Amniotic stem cell (primary cell): ENCODE measurements at regions not wholly inside any gene's neighbourhood (a gene's known extent, or its start where the extent isn't known, plus 50 kb on each side); places are given as distances from the start of the nearest gene placed in this dataset.

Experiments
- DNase-seq: peaks from one replicate; lab custom pipeline; 2025; lab: John Stamatoyannopoulos, UW

DNA sequence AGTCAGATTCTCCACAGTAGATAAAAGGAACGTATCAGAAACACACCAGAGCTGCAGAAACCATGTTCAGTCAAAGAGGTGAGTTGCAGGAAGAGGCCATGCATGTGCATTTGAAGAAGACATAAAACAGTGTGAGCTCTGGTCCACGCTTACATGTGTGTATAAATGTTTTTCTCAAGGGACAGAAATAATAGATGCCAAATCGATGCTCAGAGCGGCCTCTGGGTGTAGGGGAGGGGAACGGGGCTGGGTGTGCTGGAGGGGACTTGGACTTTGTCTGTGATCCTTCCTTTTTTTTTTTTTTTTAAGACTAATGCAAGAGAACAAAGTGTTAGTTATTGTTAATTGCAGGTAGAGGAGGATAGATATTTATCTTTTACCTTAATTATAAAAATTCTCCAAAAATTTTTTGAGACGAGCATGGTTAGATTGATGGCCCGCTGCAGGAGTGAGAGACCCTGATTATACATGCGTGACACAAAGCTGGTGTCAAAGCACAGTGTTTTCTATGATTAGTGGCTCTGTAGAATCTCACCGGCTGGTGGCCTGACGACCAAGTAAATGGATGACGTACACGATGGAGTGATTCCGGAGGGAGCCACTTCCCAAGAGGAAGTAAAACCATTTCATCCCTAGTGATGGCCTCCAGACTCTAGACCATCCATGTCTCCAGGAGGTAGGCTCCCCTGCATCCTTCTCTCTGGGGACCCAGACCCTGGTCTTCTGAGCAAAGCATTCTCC is 240.2 kb downstream of the ENGASE start:
- DNase-seq: no peak

DNA sequence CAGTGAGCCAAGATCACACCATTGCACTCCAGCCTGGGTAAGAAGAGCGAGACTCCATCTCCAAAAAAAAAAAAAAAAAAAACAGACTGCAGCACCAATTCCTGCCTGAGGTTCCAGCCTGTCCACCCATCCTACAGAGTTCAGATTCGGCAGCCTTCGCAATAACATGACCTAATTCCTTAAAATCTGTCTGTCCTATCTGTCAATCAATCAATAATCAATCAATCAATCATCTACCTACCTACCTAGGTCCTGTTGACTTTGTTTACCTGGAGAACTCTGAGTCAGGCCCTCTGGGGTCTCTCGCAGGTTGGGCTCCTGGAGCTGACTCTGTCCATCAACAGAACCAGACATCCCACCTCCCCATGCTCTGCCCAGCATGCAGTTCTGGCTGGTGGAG is 236.7 kb downstream of the ENGASE start:
- no peak for DNase-seq

- no peak for DNase-seq
These were observed 232.0 kb downstream of the ENGASE start for GRCh38 chr17:79306424-79307318.

DNA sequence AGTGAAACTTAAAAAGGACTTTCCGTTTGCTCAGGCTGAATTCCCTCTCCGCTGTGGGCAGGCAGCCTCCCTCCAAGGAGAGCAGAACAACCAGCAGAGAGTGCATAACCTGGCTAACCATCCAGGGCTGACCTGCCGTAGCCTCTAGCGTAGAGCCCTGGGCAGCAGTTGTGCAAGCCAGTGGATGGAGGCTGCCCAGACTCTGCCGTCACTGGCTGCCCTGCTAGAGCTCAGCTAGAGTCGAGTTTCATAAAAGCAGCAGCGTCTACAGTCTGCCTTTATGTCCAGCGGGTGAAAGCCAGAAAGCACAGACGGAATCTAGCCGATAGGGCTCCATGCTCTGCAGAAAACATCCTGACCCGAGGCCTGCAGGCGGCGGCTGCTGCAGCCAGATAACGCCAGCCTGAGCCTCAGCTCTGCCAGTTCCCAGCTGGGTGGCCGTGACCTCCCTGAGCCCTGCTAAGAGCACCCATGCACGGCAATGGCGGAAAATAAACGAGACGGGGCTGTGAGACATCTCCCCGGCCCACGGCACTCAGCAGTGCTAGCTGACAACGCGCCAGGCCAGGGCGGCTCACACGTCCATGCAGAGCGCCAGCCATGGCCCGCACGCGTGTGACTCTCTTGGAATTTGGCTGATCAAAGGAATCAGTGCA is 231.3 kb downstream of the ENGASE start:
- DNase-seq: no peak

DNA sequence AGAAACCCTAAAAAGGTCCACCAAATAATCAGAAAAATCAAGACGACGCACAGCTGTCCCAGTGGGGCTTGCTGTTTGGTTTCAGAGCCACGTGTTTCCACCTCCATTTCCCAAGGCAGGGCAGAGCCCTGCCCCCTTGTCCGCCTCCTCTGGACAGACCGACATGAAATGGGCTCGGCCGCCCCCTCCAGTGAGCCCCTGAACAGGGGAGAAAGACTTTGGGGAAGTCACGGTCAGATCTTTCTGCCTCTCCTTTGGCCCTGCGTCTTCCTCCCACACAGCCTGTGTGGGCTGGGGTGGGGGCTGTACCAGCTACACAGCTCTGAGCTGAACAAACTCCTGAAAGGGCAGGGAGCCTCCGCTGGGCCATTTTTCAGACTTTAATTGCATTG is 230.7 kb downstream of the ENGASE start:
- no peak for DNase-seq

DNA sequence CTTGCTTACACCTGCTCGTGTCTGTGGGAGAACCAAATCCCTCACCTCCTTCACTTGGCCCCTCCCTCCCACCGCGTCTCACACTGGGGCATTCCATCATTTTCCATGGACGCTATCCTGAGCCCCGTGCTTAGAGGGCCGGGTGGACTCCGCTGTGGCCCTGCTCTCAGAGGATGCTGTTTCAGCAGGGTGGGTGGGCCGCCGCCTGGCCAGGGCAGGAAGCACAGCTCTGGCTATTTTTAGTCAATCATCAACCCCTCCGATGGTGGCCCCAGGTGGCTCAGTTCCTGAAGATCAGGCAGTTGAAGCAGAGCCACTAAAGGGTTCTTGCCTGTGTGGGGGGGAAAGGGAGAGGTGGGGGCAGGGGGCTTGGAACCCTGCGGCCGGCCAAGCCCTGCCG is 230.3 kb downstream of the ENGASE start:
- DNase-seq: no peak

DNA sequence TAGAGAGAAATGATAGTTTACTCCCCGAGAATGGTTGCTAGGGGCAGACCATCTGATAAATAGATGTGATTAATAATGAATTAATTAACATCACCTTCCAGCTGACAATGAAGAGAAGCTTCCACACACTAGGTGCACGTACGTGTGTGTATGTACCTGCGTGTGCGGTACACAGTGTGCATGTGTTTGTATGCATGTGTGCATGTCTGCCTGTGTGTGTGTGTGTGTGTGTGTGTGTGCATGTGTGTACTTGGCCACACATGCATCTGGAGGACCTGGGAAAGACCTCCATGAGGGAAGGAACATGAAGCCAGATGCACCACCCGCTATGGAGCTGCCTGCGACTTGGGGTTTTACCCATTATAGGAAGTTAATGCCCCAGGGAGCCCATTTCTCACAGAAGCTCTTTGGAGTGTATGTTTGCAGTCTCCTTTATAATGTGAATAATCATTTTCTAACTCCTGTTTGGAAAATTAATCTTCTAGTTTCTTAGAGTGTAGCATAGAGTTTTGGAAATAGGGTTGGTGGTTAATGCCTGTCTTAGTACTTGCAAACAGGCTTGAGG is 229.1 kb downstream of the ENGASE start:
- no peak for DNase-seq

- DNase-seq: no peak
These were observed 226.8 kb downstream of the ENGASE start for GRCh38 chr17:79301469-79301868.

GRCh38 chr17:79299349-79299748 is 224.7 kb downstream of the ENGASE start:
- no peak for DNase-seq

DNA sequence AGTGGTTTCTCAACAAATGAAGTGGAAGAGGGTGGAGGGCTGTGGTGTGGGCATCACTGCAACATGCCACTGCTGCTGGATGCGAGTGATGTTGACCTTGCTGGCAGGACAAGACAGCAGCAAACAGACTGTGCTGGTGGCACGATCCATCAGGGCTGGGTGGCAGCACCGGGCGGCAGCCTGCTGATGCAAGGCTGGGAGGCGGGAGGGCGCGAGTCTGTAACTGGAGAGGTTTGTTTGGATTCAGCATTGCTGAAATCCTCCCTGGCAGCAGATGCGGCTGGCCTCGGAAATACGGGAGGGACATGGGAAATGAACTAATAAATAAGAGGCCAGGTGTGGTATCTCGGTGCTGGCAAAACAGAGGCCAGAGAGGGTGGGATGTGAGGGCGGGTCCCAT is 224.2 kb downstream of the ENGASE start:
- DNase-seq: no peak

GRCh38 chr17:79296243-79296642 is 221.6 kb downstream of the ENGASE start:
- DNase-seq: no peak

DNA sequence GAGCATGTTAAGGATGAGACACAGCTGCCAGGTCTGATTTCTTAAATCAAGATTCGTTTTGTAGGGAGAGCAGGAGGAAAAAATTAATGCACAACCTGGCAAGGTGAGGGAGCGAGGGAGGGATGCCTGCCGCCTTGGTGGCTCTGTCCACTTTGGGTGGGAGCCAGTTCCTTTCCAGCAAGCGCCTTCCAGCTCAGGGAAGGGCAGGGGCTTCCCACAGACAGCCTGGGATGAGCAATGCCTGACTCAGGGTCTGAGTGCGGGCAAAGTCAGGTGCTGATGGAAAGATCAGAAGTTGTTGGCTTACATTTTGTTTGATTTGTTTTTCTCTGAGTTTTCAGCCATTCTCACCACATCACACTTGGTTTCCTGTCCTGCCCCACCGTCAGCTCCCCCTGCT is 220.7 kb downstream of the ENGASE start:
- no peak for DNase-seq

GRCh38 chr17:79294459-79295071 is 219.9 kb downstream of the ENGASE start:
- DNase-seq: no peak

- DNase-seq: no peak
These were observed 217.9 kb downstream of the ENGASE start for GRCh38 chr17:79292501-79292900.

DNA sequence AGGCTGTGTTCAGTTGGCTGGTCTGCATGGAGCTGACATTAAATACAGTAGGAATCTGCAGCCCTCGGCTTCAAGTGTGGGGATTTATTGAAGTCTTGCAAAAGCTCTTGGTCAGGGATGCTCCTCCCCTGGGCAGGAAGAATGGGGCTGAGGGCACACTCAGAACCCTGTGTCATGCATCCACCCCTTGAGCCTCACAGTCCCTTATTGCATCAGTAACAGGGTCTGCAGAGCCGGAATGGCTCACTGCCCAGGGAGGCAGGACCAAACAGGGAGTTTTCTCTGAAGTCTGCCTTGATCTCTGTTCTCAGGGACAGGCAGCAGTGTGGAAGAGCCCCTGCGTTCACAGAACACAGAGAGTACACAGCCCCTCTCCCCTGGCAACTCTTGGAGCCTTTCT is 216.8 kb downstream of the ENGASE start:
- no peak for DNase-seq

- no peak for DNase-seq
These were observed 216.1 kb downstream of the ENGASE start for GRCh38 chr17:79290726-79291125.

DNA sequence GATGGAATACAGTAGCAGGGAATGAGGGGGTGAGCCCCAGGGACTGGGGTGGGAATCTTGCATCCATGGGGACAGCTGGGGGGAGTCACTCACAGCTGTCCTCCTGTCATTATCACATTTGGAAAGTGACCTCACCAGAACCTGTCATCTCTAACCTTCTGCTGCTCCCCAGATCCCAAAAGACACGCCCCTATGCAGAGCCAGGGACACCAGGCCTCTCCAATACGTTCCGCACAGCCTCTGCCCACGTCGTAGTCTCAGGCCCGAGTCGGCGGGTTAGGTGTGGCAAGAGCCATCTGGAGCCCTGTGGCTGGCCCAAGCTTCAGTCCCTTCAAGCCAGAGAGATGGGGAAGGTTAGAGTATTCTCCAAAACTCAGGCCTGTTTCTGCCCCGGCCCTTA is 214.3 kb downstream of the ENGASE start:
- DNase-seq: no peak

GRCh38 chr17:79286440-79286839 is 211.8 kb downstream of the ENGASE start:
- DNase-seq: no peak

- DNase-seq: no peak
These were observed 211.3 kb downstream of the ENGASE start for GRCh38 chr17:79285973-79286372.

- DNase-seq: no peak
These were observed 207.7 kb downstream of the ENGASE start for GRCh38 chr17:79282294-79282693.

- DNase-seq: no peak
These were observed 207.2 kb downstream of the ENGASE start for GRCh38 chr17:79281803-79282202.
